ENCODE measurements at regions not wholly inside any gene's neighbourhood (a gene's known extent, or its start where the extent isn't known, plus 50 kb on each side); places are given as distances from the start of the nearest gene placed in this dataset.
A peak's percentile ranks its signal among the peaks of the same experiment; 100 is the strongest.

- peak; percentile 89 for DNase-seq
Measured at GRCh38 chr6:20028143-20028542, 184.1 kb downstream of the MBOAT1 start.

GRCh38 chr6:20028562-20028961 is 183.7 kb downstream of the MBOAT1 start:
- DNase-seq: no peak

GRCh38 chr6:20029979-20030378 is 182.3 kb downstream of the MBOAT1 start:
- DNase-seq: no peak

- no peak for DNase-seq
Measured at GRCh38 chr6:20031342-20031741, 180.9 kb downstream of the MBOAT1 start.

GRCh38 chr6:20033697-20034407 is 178.4 kb downstream of the MBOAT1 start:
- peak; percentile 97 for DNase-seq

- no peak for DNase-seq
Measured at GRCh38 chr6:20034408-20034769, 177.9 kb downstream of the MBOAT1 start.

- DNase-seq: no peak
Measured at GRCh38 chr6:20036141-20036677, 176.1 kb downstream of the MBOAT1 start.

- no peak for DNase-seq
Measured at GRCh38 chr6:20038410-20039204, 173.7 kb downstream of the MBOAT1 start.

- DNase-seq: no peak
Measured at GRCh38 chr6:20044883-20045282, 167.4 kb downstream of the MBOAT1 start.
